ENCODE measurements at regions not wholly inside any gene's neighbourhood (a gene's known extent, or its start where the extent isn't known, plus 50 kb on each side); places are given as distances from the start of the nearest gene placed in this dataset.

- H3K27me3 ChIP-seq (ENCODE audit: control insufficient read depth, insufficient read depth, low read length): no peaks in the 10 kb centered on the region
- DNase-seq (ENCODE audit: low read depth): no peak
- no peak overlapping the region for H3K4me3 ChIP-seq (ENCODE audit: low read depth, low read length)
- H3K36me3 ChIP-seq (ENCODE audit: control insufficient read depth, insufficient read depth, low read length): no peaks in the 10 kb centered on the region
- no peak for TF ChIP-seq CTCF (IDR thresholded peaks at IDR 0.05; ENCODE audit: insufficient read depth, low read length, poor library complexity, severe bottlenecking)
Measured at GRCh38 chr4:155565330-155565729, 101.3 kb upstream of the GUCY1A1 start.

- no peak for DNase-seq (ENCODE audit: low read depth)
- Histone ChIP-seq H3K4me3 (ENCODE audit: low read depth, low read length) (no peak overlapping the region), H3K36me3 (ENCODE audit: control insufficient read depth, insufficient read depth, low read length) (no peaks in the 10 kb centered on the region), H3K27me3 (ENCODE audit: control insufficient read depth, insufficient read depth, low read length) (no peaks in the 10 kb centered on the region)
- TF ChIP-seq CTCF (IDR thresholded peaks at IDR 0.05; ENCODE audit: insufficient read depth, low read length, poor library complexity, severe bottlenecking): no peak
Measured at GRCh38 chr4:155564880-155565279, 101.8 kb upstream of the GUCY1A1 start.

GRCh38 chr4:155564086-155564485, 102.6 kb upstream of the GUCY1A1 start:
- no peak for TF ChIP-seq CTCF (IDR thresholded peaks at IDR 0.05; ENCODE audit: insufficient read depth, low read length, poor library complexity, severe bottlenecking)
- no peaks in the 10 kb centered on the region for H3K27me3 ChIP-seq (ENCODE audit: control insufficient read depth, insufficient read depth, low read length)
- no peak overlapping the region for H3K4me3 ChIP-seq (ENCODE audit: low read depth, low read length)
- no peaks in the 10 kb centered on the region for H3K36me3 ChIP-seq (ENCODE audit: control insufficient read depth, insufficient read depth, low read length)
- no peak for DNase-seq (ENCODE audit: low read depth)

- no peaks in the 10 kb centered on the region for H3K36me3 ChIP-seq (ENCODE audit: control insufficient read depth, insufficient read depth, low read length)
- TF ChIP-seq CTCF (IDR thresholded peaks at IDR 0.05; ENCODE audit: insufficient read depth, low read length, poor library complexity, severe bottlenecking): no peak
- H3K4me3 ChIP-seq (ENCODE audit: low read depth, low read length): no peak overlapping the region
- H3K27me3 ChIP-seq (ENCODE audit: control insufficient read depth, insufficient read depth, low read length): no peaks in the 10 kb centered on the region
- DNase-seq (ENCODE audit: low read depth): no peak
Measured at GRCh38 chr4:155559915-155560314, 106.7 kb upstream of the GUCY1A1 start.

- DNase-seq (ENCODE audit: low read depth): no peak
- Histone ChIP-seq H3K27me3 (ENCODE audit: control insufficient read depth, insufficient read depth, low read length) (no peaks in the 10 kb centered on the region), H3K4me3 (ENCODE audit: low read depth, low read length) (no peak overlapping the region), H3K36me3 (ENCODE audit: control insufficient read depth, insufficient read depth, low read length) (no peaks in the 10 kb centered on the region)
- no peak for TF ChIP-seq CTCF (IDR thresholded peaks at IDR 0.05; ENCODE audit: insufficient read depth, low read length, poor library complexity, severe bottlenecking)
Measured at GRCh38 chr4:155552180-155552579, 114.5 kb upstream of the GUCY1A1 start.

- no peak for DNase-seq (ENCODE audit: low read depth)
- TF ChIP-seq CTCF (IDR thresholded peaks at IDR 0.05; ENCODE audit: insufficient read depth, low read length, poor library complexity, severe bottlenecking): no peak
- Histone ChIP-seq H3K27me3 (ENCODE audit: control insufficient read depth, insufficient read depth, low read length) (no peaks in the 10 kb centered on the region), H3K4me3 (ENCODE audit: low read depth, low read length) (no peak overlapping the region), H3K36me3 (ENCODE audit: control insufficient read depth, insufficient read depth, low read length) (no peaks in the 10 kb centered on the region)
Measured at GRCh38 chr4:155548173-155548572, 118.5 kb upstream of the GUCY1A1 start.

Data from kidney epithelial cell (primary cell).